ENCODE measurements at regions not wholly inside any gene's neighbourhood (a gene's known extent, or its start where the extent isn't known, plus 50 kb on each side); places are given as distances from the start of the nearest gene placed in this dataset.

- DNase-seq: no peak
Observed at GRCh38 chr18:44080054-44080453, 600.6 kb upstream of the SETBP1 start.

- no peak for DNase-seq
Observed at GRCh38 chr18:44089732-44090131, 591.0 kb upstream of the SETBP1 start.

- DNase-seq: no peak
Observed at GRCh38 chr18:44090453-44090852, 590.2 kb upstream of the SETBP1 start.

GRCh38 chr18:44093253-44093652 is 587.4 kb upstream of the SETBP1 start:
- DNase-seq: no peak

- DNase-seq: no peak
Observed at GRCh38 chr18:44096016-44096415, 584.7 kb upstream of the SETBP1 start.

GRCh38 chr18:44098551-44099098 is 582.1 kb upstream of the SETBP1 start:
- peak; percentile 14 for DNase-seq

GRCh38 chr18:44107187-44107586 is 573.5 kb upstream of the SETBP1 start:
- no peak for DNase-seq

GRCh38 chr18:44111337-44111736 is 569.4 kb upstream of the SETBP1 start:
- no peak for DNase-seq

GRCh38 chr18:44117821-44118220 is 562.9 kb upstream of the SETBP1 start:
- DNase-seq: no peak

GRCh38 chr18:44119607-44120006 is 561.1 kb upstream of the SETBP1 start:
- no peak for DNase-seq

GRCh38 chr18:44123743-44124142 is 556.9 kb upstream of the SETBP1 start:
- no peak for DNase-seq

GRCh38 chr18:44125446-44125845 is 555.2 kb upstream of the SETBP1 start:
- no peak for DNase-seq

GRCh38 chr18:44126598-44126997 is 554.1 kb upstream of the SETBP1 start:
- no peak for DNase-seq

GRCh38 chr18:44128365-44128764 is 552.3 kb upstream of the SETBP1 start:
- peak; percentile 25 for DNase-seq

- peak; percentile 39 for DNase-seq
Observed at GRCh38 chr18:44130376-44130942, 550.2 kb upstream of the SETBP1 start.

GRCh38 chr18:44133483-44133882 is 547.2 kb upstream of the SETBP1 start:
- no peak for DNase-seq

- no peak for DNase-seq
Observed at GRCh38 chr18:44134447-44134846, 546.2 kb upstream of the SETBP1 start.

- DNase-seq: no peak
Observed at GRCh38 chr18:44135741-44136140, 544.9 kb upstream of the SETBP1 start.

- DNase-seq: no peak
Observed at GRCh38 chr18:44136326-44136725, 544.4 kb upstream of the SETBP1 start.

GRCh38 chr18:44143072-44143471 is 537.6 kb upstream of the SETBP1 start:
- DNase-seq: no peak

- DNase-seq: peak; percentile 44
Observed at GRCh38 chr18:44149706-44150105, 531.0 kb upstream of the SETBP1 start.

- no peak for DNase-seq
Observed at GRCh38 chr18:44153981-44154380, 526.7 kb upstream of the SETBP1 start.

- no peak for DNase-seq
Observed at GRCh38 chr18:44156126-44156525, 524.6 kb upstream of the SETBP1 start.

GRCh38 chr18:44156776-44157335 is 523.8 kb upstream of the SETBP1 start:
- DNase-seq: no peak
